ENCODE measurements at regions not wholly inside any gene's neighbourhood (a gene's known extent, or its start where the extent isn't known, plus 50 kb on each side); places are given as distances from the start of the nearest gene placed in this dataset.
A peak's percentile ranks its signal among the peaks of the same experiment; 100 is the strongest.

DNA sequence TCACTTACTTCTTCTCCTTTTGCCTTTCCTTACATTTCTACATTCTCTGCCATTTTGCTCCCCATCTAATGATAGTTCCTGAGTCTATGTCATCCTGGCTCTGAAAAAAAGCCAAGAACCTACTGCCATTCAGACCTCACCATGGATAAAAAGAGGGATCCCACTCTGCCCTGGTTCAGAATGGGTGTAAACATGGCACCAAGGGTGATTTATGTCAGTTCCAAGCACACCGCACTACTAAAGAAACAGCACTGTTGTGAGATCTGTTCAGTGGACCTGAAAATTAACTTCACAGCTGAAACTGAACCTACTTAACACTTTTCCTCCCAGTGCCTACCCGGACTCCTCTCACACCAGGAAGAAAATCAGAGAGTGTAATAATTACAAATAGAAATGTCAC is 72.3 kb upstream of the NTPCR start:
- Mint-ChIP-seq H3K9me3 (ENCODE audit: low read depth, unreplicated experiment) (no peaks in the 10 kb centered on the region), H3K27ac (ENCODE audit: unreplicated experiment) (no peak overlapping the region), H3K27me3 (ENCODE audit: unreplicated experiment) (peaks cover 8% of the 10 kb centered on the region), H3K4me1 (ENCODE audit: low read depth, unreplicated experiment) (no peaks in the 10 kb centered on the region), H3K36me3 (ENCODE audit: insufficient read depth, unreplicated experiment) (no peaks in the 10 kb centered on the region), H3K4me3 (ENCODE audit: low read depth, unreplicated experiment) (no peak overlapping the region)
- TF ChIP-seq, protein P1, sequence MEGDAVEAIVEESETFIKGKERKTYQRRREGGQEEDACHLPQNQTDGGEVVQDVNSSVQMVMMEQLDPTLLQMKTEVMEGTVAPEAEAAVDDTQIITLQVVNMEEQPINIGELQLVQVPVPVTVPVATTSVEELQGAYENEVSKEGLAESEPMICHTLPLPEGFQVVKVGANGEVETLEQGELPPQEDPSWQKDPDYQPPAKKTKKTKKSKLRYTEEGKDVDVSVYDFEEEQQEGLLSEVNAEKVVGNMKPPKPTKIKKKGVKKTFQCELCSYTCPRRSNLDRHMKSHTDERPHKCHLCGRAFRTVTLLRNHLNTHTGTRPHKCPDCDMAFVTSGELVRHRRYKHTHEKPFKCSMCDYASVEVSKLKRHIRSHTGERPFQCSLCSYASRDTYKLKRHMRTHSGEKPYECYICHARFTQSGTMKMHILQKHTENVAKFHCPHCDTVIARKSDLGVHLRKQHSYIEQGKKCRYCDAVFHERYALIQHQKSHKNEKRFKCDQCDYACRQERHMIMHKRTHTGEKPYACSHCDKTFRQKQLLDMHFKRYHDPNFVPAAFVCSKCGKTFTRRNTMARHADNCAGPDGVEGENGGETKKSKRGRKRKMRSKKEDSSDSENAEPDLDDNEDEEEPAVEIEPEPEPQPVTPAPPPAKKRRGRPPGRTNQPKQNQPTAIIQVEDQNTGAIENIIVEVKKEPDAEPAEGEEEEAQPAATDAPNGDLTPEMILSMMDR (IDR thresholded peaks at IDR 0.05; ENCODE audit: unreplicated experiment), result no peak
- no peak for DNase-seq
- BruUV-seq (replicated peaks), result no TSS peak
- CTCF ChIA-PET, result interaction anchor here (1.0 kb wide), 1 partner anchor 16 kb away, joined by 3 read pairs; no protein-coding TSS in a partner anchor
- intact Hi-C loops (cut with micrococcal nuclease; ENCODE audit: unreplicated experiment), result no loop called here

DNA sequence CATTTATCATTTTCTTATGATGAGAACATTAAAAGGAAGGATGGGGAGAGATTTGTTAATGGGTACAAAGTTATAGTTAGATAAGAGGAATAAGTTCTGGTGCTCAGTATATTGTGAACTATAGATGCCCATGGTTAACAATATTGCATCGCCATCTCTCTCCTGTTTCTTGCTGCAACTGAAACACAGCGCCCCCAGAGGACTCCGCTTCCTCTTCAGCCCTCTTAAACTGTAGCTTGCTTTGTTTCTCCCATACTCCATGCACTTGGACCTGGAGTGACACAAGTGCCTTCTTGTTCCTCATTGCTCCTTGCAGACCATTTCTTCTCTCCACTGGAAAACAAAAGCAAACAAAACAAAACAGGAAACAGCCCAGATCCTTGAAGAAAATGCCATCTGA is 70.1 kb upstream of the NTPCR start:
- H3K27ac Mint-ChIP-seq (ENCODE audit: unreplicated experiment), result no peak overlapping the region
- H3K4me3 Mint-ChIP-seq (ENCODE audit: low read depth, unreplicated experiment), result no peak overlapping the region
- no peaks in the 10 kb centered on the region for H3K9me3 Mint-ChIP-seq (ENCODE audit: low read depth, unreplicated experiment)
- CTCF ChIA-PET, result interaction anchor here (1.0 kb wide), 1 partner anchor 16 kb away, joined by 3 read pairs; no protein-coding TSS in a partner anchor
- TF ChIP-seq, protein P1 (IDR thresholded peaks at IDR 0.05; ENCODE audit: unreplicated experiment), result peak; percentile 48
- H3K36me3 Mint-ChIP-seq (ENCODE audit: insufficient read depth, unreplicated experiment), result no peaks in the 10 kb centered on the region
- BruUV-seq (replicated peaks), result no TSS peak
- peaks cover 8% of the 10 kb centered on the region for H3K27me3 Mint-ChIP-seq (ENCODE audit: unreplicated experiment)
- no peaks in the 10 kb centered on the region for H3K4me1 Mint-ChIP-seq (ENCODE audit: low read depth, unreplicated experiment)
- intact Hi-C loops (cut with micrococcal nuclease; ENCODE audit: unreplicated experiment), result no loop called here
- DNase-seq, result peak; percentile 47

DNA sequence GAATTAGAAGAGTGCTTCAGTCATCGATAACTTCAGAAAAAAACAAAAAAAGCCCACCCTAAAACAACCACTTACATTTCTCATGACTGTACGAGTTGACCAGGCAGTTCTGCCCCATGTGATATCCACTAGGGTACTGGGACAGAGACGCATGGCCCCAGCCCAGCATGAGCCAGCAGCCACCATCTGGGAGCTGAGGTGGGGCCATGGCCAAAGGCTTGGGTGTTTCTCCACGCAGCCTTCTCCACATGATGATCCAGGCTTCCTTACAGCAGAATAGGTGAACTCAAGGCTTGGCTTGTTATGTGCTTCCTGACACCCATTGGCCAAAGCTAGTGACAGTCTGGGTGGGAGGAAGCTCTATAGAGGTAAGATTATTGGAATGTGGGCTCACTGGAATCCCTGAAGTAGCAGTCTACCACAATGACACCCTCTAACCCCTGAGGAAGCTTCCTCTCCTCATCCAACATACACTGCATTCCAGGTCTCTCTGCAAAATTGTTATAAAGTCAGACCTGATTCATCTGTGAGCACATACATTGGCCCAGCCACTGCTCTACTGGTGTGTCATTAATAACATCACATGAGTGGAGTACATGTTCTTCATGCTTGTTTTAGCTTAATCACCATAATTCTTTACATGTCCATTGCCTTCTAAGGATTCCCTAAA is 66.3 kb upstream of the NTPCR start:
- intact Hi-C loops (cut with micrococcal nuclease; ENCODE audit: unreplicated experiment), result no loop called here
- Mint-ChIP-seq H3K9me3 (ENCODE audit: low read depth, unreplicated experiment) (no peaks in the 10 kb centered on the region), H3K27ac (ENCODE audit: unreplicated experiment) (no peak overlapping the region), H3K36me3 (ENCODE audit: insufficient read depth, unreplicated experiment) (no peaks in the 10 kb centered on the region), H3K4me3 (ENCODE audit: low read depth, unreplicated experiment) (no peak overlapping the region), H3K4me1 (ENCODE audit: low read depth, unreplicated experiment) (no peaks in the 10 kb centered on the region), H3K27me3 (ENCODE audit: unreplicated experiment) (peaks cover 23% of the 10 kb centered on the region)
- no TSS peak for BruUV-seq (replicated peaks)
- CTCF ChIA-PET, result no interaction called here
- TF ChIP-seq, protein P1 (IDR thresholded peaks at IDR 0.05; ENCODE audit: unreplicated experiment), result no peak
- no peak for DNase-seq

DNA sequence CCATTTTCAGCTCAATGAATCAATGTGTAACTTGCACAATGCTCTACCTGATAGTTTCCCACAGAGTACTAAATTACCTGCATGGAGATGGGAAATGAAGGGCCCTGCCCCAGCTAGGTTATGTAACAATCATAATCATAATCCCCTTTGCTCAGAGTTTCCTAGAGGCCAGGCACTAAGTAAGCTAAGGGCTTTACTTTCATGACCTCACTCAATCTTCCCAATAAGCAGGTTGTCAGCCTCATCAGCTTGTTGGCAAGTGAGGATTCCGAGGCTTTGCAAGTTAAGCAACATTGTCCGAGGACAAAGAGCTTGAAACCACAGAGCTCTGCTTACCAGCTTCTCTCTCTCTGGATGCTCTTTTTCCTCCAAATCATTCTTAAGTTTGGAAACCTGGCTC is 64.1 kb upstream of the NTPCR start:
- DNase-seq, result no peak
- CTCF ChIA-PET, result no interaction called here
- H3K27me3 Mint-ChIP-seq (ENCODE audit: unreplicated experiment), result peaks cover 23% of the 10 kb centered on the region
- no TSS peak for BruUV-seq (replicated peaks)
- no peaks in the 10 kb centered on the region for H3K36me3 Mint-ChIP-seq (ENCODE audit: insufficient read depth, unreplicated experiment)
- TF ChIP-seq, protein P1 (IDR thresholded peaks at IDR 0.05; ENCODE audit: unreplicated experiment), result no peak
- no peak overlapping the region for H3K4me3 Mint-ChIP-seq (ENCODE audit: low read depth, unreplicated experiment)
- H3K4me1 Mint-ChIP-seq (ENCODE audit: low read depth, unreplicated experiment), result no peaks in the 10 kb centered on the region
- intact Hi-C loops (cut with micrococcal nuclease; ENCODE audit: unreplicated experiment), result no loop called here
- no peak overlapping the region for H3K27ac Mint-ChIP-seq (ENCODE audit: unreplicated experiment)
- no peaks in the 10 kb centered on the region for H3K9me3 Mint-ChIP-seq (ENCODE audit: low read depth, unreplicated experiment)
